Calu3 (cell line): ENCODE measurements at regions not wholly inside any gene's neighbourhood (a gene's known extent, or its start where the extent isn't known, plus 50 kb on each side); places are given as distances from the start of the nearest gene placed in this dataset.

ENCODE experiments used
- BruUV-seq: library from RNA; stranded (reverse); fragments of 400-500 nt; replicated peaks from 2 replicates; lab custom pipeline; 2021; lab: Mats Ljungman, UMichigan
- CTCF ChIA-PET: fragments of 300-600 bp; sonication (Branson Sonifier 250); formaldehyde crosslinking; loops from one replicate; lab custom pipeline; 2022; ENCODE audit warnings: antibody characterized with exemption; lab: Charles Lee
- DNase-seq: peaks from one replicate; pipeline ENCODE4 v3.0.0; 2022
- H3K27ac Mint-ChIP-seq: one replicate; pipeline ENCODE4 v1.8.0; 2022; ENCODE audit warnings: mixed read lengths; ENCODE audit not compliant: unreplicated experiment
- H3K27me3 Mint-ChIP-seq: one replicate; pipeline ENCODE4 v1.8.0; 2022; ENCODE audit warnings: mixed read lengths; ENCODE audit not compliant: unreplicated experiment
- H3K36me3 Mint-ChIP-seq: one replicate; pipeline ENCODE4 v1.8.0; 2022; ENCODE audit warnings: mild to moderate bottlenecking, moderate library complexity, mixed read lengths; ENCODE audit not compliant: insufficient read depth, unreplicated experiment
- H3K4me1 Mint-ChIP-seq: one replicate; pipeline ENCODE4 v1.8.0; 2022; ENCODE audit warnings: mild to moderate bottlenecking, low read depth, mixed read lengths; ENCODE audit not compliant: unreplicated experiment
- H3K4me3 Mint-ChIP-seq: one replicate; pipeline ENCODE4 v1.8.0; 2022; ENCODE audit warnings: mild to moderate bottlenecking, low read depth, moderate library complexity, mixed read lengths; ENCODE audit not compliant: unreplicated experiment
- H3K9me3 Mint-ChIP-seq: one replicate; pipeline ENCODE4 v1.8.0; 2022; ENCODE audit warnings: low read depth, mixed read lengths; ENCODE audit not compliant: unreplicated experiment
- CTCF ChIP-seq: fragments of 200-600 bp; IDR thresholded peaks from one replicate; pipeline ENCODE4 v1.8.0; 2022; ENCODE audit warnings: antibody characterized with exemption; ENCODE audit not compliant: unreplicated experiment
- intact Hi-C: fragments of 100-400 bp; cut with micrococcal nuclease; formaldehyde crosslinking; loops from one replicate; pipeline ENCODE4 v1.10.0; 2022; ENCODE audit not compliant: unreplicated experiment

- Mint-ChIP-seq H3K27me3 (no peaks in the 10 kb centered on the region), H3K27ac (no peak overlapping the region), H3K36me3 (no peaks in the 10 kb centered on the region), H3K4me1 (no peaks in the 10 kb centered on the region), H3K9me3 (peaks cover 5% of the 10 kb centered on the region), H3K4me3 (no peak overlapping the region)
- no peak for DNase-seq
- no peak for TF ChIP-seq CTCF
- CTCF ChIA-PET, result no interaction called here
- intact Hi-C loops, result no loop called here
- no TSS peak for BruUV-seq
These were observed 120.3 kb downstream of the TUBA3C start for GRCh38 chr13:19061278-19061677.

GRCh38 chr13:19060311-19061002 is 121.2 kb downstream of the TUBA3C start:
- peaks cover 5% of the 10 kb centered on the region for H3K9me3 Mint-ChIP-seq

GRCh38 chr13:19059016-19059780 is 122.4 kb downstream of the TUBA3C start:
- CTCF ChIA-PET, result no interaction called here
- no peaks in the 10 kb centered on the region for H3K27me3 Mint-ChIP-seq
- no peak for TF ChIP-seq CTCF
- no peaks in the 10 kb centered on the region for H3K36me3 Mint-ChIP-seq
- no peak for DNase-seq
- no TSS peak for BruUV-seq
- no peaks in the 10 kb centered on the region for H3K4me1 Mint-ChIP-seq
- intact Hi-C loops, result no loop called here
- peaks cover 2% of the 10 kb centered on the region for H3K9me3 Mint-ChIP-seq
- no peak overlapping the region for H3K4me3 Mint-ChIP-seq
- H3K27ac Mint-ChIP-seq, result no peak overlapping the region

More at GRCh38 chr13:19060311-19061002, 121.2 kb downstream of the TUBA3C start:
- H3K27ac Mint-ChIP-seq, result no peak overlapping the region
- TF ChIP-seq CTCF, result no peak
- intact Hi-C loops, result no loop called here
- H3K4me1 Mint-ChIP-seq, result no peaks in the 10 kb centered on the region
- BruUV-seq, result no TSS peak
- H3K27me3 Mint-ChIP-seq, result no peaks in the 10 kb centered on the region
- no peak overlapping the region for H3K4me3 Mint-ChIP-seq
- CTCF ChIA-PET, result no interaction called here
- no peaks in the 10 kb centered on the region for H3K36me3 Mint-ChIP-seq
- DNase-seq, result no peak

- intact Hi-C loops, result no loop called here
- TF ChIP-seq CTCF, result no peak
- no peaks in the 10 kb centered on the region for H3K9me3 Mint-ChIP-seq
- DNase-seq, result no peak
- no peaks in the 10 kb centered on the region for H3K4me1 Mint-ChIP-seq
- no peaks in the 10 kb centered on the region for H3K27me3 Mint-ChIP-seq
- CTCF ChIA-PET, result no interaction called here
- BruUV-seq, result no TSS peak
- H3K27ac Mint-ChIP-seq, result no peak overlapping the region
- no peak overlapping the region for H3K4me3 Mint-ChIP-seq
- H3K36me3 Mint-ChIP-seq, result no peaks in the 10 kb centered on the region
These were observed 123.1 kb downstream of the TUBA3C start for GRCh38 chr13:19058566-19058965.
